PC-3 (cell line): ENCODE measurements at regions not wholly inside any gene's neighbourhood (a gene's known extent, or its start where the extent isn't known, plus 50 kb on each side); places are given as distances from the start of the nearest gene placed in this dataset.

Source experiments
- EZH2 ChIP-seq: fragments of 300-600 bp; sonication (generic); IDR thresholded peaks from one replicate; pipeline ENCODE4 v1.6.1; 2017; ENCODE audit warnings: antibody characterized with exemption, mild to moderate bottlenecking, low read length; ENCODE audit not compliant: unreplicated experiment
- EZH2phosphoT487 ChIP-seq: fragments of 300-600 bp; sonication (generic); IDR thresholded peaks from 2 replicates; pipeline ENCODE4 v1.6.1; 2018; ENCODE audit warnings: mild to moderate bottlenecking, antibody characterized with exemption, low read length, borderline replicate concordance
- TF ChIP-seq, protein P1 (sequence below): fragments of 300-600 bp; sonication (generic); conservative IDR thresholded peaks from 2 replicates; pipeline ENCODE4 v1.5.1; 2017; ENCODE audit warnings: antibody characterized with exemption, low read depth, mild to moderate bottlenecking, low read length

DNA sequence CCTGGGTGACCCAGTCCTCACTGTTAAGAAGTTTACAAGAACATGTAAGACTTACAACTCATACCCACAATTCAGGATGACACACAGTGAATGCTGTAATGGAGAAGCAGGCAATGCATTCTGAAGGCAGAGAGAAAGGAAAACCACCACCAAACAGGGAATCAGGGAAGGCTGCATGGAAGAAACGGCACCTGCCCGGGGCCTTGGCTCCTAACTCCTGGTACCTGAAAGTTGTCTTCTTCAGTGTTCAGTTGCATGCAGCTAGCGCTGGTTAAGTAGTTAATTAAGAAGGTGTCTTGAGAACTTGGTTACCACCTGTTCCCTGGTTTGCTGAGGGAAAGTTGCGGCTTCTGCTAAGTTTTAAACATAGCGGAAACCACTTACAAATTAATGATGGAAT, 57.2 kb downstream of the GPR6 start:
- TF ChIP-seq EZH2phosphoT487 (no peak), EZH2 (no peak)
- TF ChIP-seq, protein P1, sequence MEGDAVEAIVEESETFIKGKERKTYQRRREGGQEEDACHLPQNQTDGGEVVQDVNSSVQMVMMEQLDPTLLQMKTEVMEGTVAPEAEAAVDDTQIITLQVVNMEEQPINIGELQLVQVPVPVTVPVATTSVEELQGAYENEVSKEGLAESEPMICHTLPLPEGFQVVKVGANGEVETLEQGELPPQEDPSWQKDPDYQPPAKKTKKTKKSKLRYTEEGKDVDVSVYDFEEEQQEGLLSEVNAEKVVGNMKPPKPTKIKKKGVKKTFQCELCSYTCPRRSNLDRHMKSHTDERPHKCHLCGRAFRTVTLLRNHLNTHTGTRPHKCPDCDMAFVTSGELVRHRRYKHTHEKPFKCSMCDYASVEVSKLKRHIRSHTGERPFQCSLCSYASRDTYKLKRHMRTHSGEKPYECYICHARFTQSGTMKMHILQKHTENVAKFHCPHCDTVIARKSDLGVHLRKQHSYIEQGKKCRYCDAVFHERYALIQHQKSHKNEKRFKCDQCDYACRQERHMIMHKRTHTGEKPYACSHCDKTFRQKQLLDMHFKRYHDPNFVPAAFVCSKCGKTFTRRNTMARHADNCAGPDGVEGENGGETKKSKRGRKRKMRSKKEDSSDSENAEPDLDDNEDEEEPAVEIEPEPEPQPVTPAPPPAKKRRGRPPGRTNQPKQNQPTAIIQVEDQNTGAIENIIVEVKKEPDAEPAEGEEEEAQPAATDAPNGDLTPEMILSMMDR, result no peak
